NCI-H748 (cell line): ENCODE measurements at regions not wholly inside any gene's neighbourhood (a gene's known extent, or its start where the extent isn't known, plus 50 kb on each side); places are given as distances from the start of the nearest gene placed in this dataset.

Experiments
- DNase-seq: peaks from one replicate; lab custom pipeline; 2025; ENCODE audit not compliant: unreplicated experiment; lab: John Stamatoyannopoulos, UW

- no peak for DNase-seq
Measured at GRCh38 chr10:3526727-3527501, 258.1 kb downstream of the KLF6 start.

- DNase-seq: no peak
Measured at GRCh38 chr10:3525832-3526449, 259.1 kb downstream of the KLF6 start.

GRCh38 chr10:3524086-3524960 is 260.7 kb downstream of the KLF6 start:
- no peak for DNase-seq

GRCh38 chr10:3523309-3524050 is 261.5 kb downstream of the KLF6 start:
- no peak for DNase-seq

GRCh38 chr10:3516923-3517255 is 268.1 kb downstream of the KLF6 start:
- no peak for DNase-seq

- DNase-seq: no peak
Measured at GRCh38 chr10:3516234-3516922, 268.6 kb downstream of the KLF6 start.

- no peak for DNase-seq
Measured at GRCh38 chr10:3514691-3515090, 270.3 kb downstream of the KLF6 start.

GRCh38 chr10:3512263-3512662 is 272.7 kb downstream of the KLF6 start:
- DNase-seq: no peak

- DNase-seq: no peak
Measured at GRCh38 chr10:3511483-3511882, 273.5 kb downstream of the KLF6 start.

GRCh38 chr10:3510741-3511140 is 274.3 kb downstream of the KLF6 start:
- DNase-seq: no peak

GRCh38 chr10:3509355-3509754 is 275.7 kb downstream of the KLF6 start:
- no peak for DNase-seq

- no peak for DNase-seq
Measured at GRCh38 chr10:3503299-3503698, 281.7 kb downstream of the KLF6 start.

- DNase-seq: peak; percentile 86
Measured at GRCh38 chr10:3502673-3503072, 282.3 kb downstream of the KLF6 start.

GRCh38 chr10:3500408-3500856 is 284.6 kb downstream of the KLF6 start:
- peak; percentile 87 for DNase-seq

- DNase-seq: no peak
Measured at GRCh38 chr10:3499120-3499519, 285.9 kb downstream of the KLF6 start.

- no peak for DNase-seq
Measured at GRCh38 chr10:3497581-3497980, 287.4 kb downstream of the KLF6 start.

- no peak for DNase-seq
Measured at GRCh38 chr10:3496138-3496537, 288.9 kb downstream of the KLF6 start.

- DNase-seq: no peak
Measured at GRCh38 chr10:3495281-3495680, 289.7 kb downstream of the KLF6 start.

- DNase-seq: no peak
Measured at GRCh38 chr10:3494838-3495230, 290.2 kb downstream of the KLF6 start.

- DNase-seq: no peak
Measured at GRCh38 chr10:3494131-3494837, 290.7 kb downstream of the KLF6 start.
